ENCODE measurements at regions not wholly inside any gene's neighbourhood (a gene's known extent, or its start where the extent isn't known, plus 50 kb on each side); places are given as distances from the start of the nearest gene placed in this dataset.

DNA sequence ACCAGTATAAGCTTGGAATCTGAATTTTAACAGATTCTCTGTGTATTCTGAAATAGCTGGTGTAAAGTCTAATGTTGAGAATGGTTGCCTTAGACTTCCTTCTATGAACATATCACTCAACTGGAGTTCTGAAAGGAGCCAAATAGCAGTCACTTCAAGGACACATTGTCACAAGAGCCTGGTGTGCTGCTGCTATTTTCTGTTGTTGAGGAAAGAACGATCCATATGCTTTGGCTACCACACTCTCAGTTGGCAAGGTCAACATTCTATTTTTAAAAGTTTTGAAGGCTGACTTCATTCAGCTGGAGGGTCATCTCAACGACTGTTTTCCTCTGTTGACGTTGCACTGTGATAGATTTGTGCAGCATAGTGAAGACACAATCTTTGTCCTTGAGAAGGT is 248.7 kb downstream of the TUSC7 start:
- H3K9me3 ChIP-seq (ENCODE audit: control insufficient read depth, insufficient read depth, low read length): no peaks in the 10 kb centered on the region
- no peak overlapping the region for H3K27ac ChIP-seq (ENCODE audit: low read depth, low read length)
- no peak for TF ChIP-seq CTCF (IDR thresholded peaks at IDR 0.05; ENCODE audit: low read depth, low read length)
- H3K27me3 ChIP-seq (ENCODE audit: control insufficient read depth, insufficient read depth, low read length): no peaks in the 10 kb centered on the region
- DNase-seq (ENCODE audit: low read depth, low spot score): no peak
- no peak overlapping the region for H3K4me3 ChIP-seq (ENCODE audit: low read depth, low read length)
- POLR2A ChIA-PET: no interaction called here
- CTCF ChIA-PET: interaction anchor here (1.0 kb wide), 1 partner anchor 61 kb away, joined by 4 read pairs; no protein-coding TSS in a partner anchor

- no peak for DNase-seq (ENCODE audit: low read depth, low spot score)
- Histone ChIP-seq H3K27me3 (ENCODE audit: control insufficient read depth, insufficient read depth, low read length) (no peaks in the 10 kb centered on the region), H3K4me3 (ENCODE audit: low read depth, low read length) (no peak overlapping the region), H3K9me3 (ENCODE audit: control insufficient read depth, insufficient read depth, low read length) (no peaks in the 10 kb centered on the region), H3K27ac (ENCODE audit: low read depth, low read length) (no peak overlapping the region)
- TF ChIP-seq CTCF (IDR thresholded peaks at IDR 0.05; ENCODE audit: low read depth, low read length): no peak
- POLR2A ChIA-PET: no interaction called here
- CTCF ChIA-PET: no interaction called here
Measured at GRCh38 chr3:116961106-116961505, 251.5 kb downstream of the TUSC7 start.

- H3K9me3 ChIP-seq (ENCODE audit: control insufficient read depth, insufficient read depth, low read length): no peaks in the 10 kb centered on the region
- DNase-seq (ENCODE audit: low read depth, low spot score): no peak
- H3K4me3 ChIP-seq (ENCODE audit: low read depth, low read length): no peak overlapping the region
- no peak for TF ChIP-seq CTCF (IDR thresholded peaks at IDR 0.05; ENCODE audit: low read depth, low read length)
- H3K27me3 ChIP-seq (ENCODE audit: control insufficient read depth, insufficient read depth, low read length): no peaks in the 10 kb centered on the region
- POLR2A ChIA-PET: no interaction called here
- H3K27ac ChIP-seq (ENCODE audit: low read depth, low read length): no peak overlapping the region
- CTCF ChIA-PET: no interaction called here
Measured at GRCh38 chr3:116963802-116964201, 254.2 kb downstream of the TUSC7 start.

- DNase-seq (ENCODE audit: low read depth, low spot score): no peak
- H3K4me3 ChIP-seq (ENCODE audit: low read depth, low read length): no peak overlapping the region
- CTCF ChIA-PET: no interaction called here
Measured at GRCh38 chr3:116966649-116967048, 257.1 kb downstream of the TUSC7 start.

GRCh38 chr3:116969135-116969534 is 259.6 kb downstream of the TUSC7 start:
- CTCF ChIA-PET: no interaction called here
- POLR2A ChIA-PET: no interaction called here
- no peaks in the 10 kb centered on the region for H3K9me3 ChIP-seq (ENCODE audit: control insufficient read depth, insufficient read depth, low read length)
- H3K4me3 ChIP-seq (ENCODE audit: low read depth, low read length): no peak overlapping the region
- no peaks in the 10 kb centered on the region for H3K27me3 ChIP-seq (ENCODE audit: control insufficient read depth, insufficient read depth, low read length)
- no peak for DNase-seq (ENCODE audit: low read depth, low spot score)
- no peak for TF ChIP-seq CTCF (IDR thresholded peaks at IDR 0.05; ENCODE audit: low read depth, low read length)
- no peak overlapping the region for H3K27ac ChIP-seq (ENCODE audit: low read depth, low read length)

More at GRCh38 chr3:116966649-116967048, 257.1 kb downstream of the TUSC7 start:
- Histone ChIP-seq H3K27me3 (ENCODE audit: control insufficient read depth, insufficient read depth, low read length) (no peaks in the 10 kb centered on the region), H3K9me3 (ENCODE audit: control insufficient read depth, insufficient read depth, low read length) (no peaks in the 10 kb centered on the region), H3K27ac (ENCODE audit: low read depth, low read length) (no peak overlapping the region)
- POLR2A ChIA-PET: no interaction called here
- TF ChIP-seq CTCF (IDR thresholded peaks at IDR 0.05; ENCODE audit: low read depth, low read length): no peak
